LNCAP (cell line): ENCODE measurements at regions not wholly inside any gene's neighbourhood (a gene's known extent, or its start where the extent isn't known, plus 50 kb on each side); places are given as distances from the start of the nearest gene placed in this dataset.

Source experiments
- CTCF ChIP-seq: fragments of 450-650 bp; IDR thresholded peaks from 2 replicates; pipeline ENCODE4 v1.5.1; 2017; ENCODE audit warnings: mild to moderate bottlenecking

DNA sequence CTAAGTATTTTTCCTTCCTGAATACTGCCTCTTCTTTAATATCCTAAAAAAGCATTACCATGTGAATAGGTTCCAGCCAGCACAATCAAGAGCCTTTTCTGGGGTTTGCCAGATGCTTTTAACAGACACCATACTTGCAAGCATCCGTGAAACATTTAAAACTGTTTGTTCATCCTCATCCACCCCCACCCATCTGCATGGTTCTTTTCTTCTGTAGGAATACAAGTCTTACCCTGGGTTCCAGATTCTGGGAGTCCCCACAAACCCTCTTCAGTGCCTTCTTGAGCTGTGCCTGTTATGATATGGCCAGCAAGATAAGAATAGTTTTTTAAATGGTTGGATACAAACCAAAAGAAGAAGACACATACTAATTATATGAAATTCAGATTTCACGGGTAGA lies 354.9 kb upstream of the PLXNA2 start:
- no peak for TF ChIP-seq CTCF

- no peak for TF ChIP-seq CTCF
Measured at GRCh38 chr1:208600456-208601190, 356.4 kb upstream of the PLXNA2 start.

- no peak for TF ChIP-seq CTCF
Measured at GRCh38 chr1:208601561-208601960, 357.4 kb upstream of the PLXNA2 start.

- TF ChIP-seq CTCF: no peak
Measured at GRCh38 chr1:208603721-208604120, 359.5 kb upstream of the PLXNA2 start.

- TF ChIP-seq CTCF: no peak
Measured at GRCh38 chr1:208604295-208604694, 360.1 kb upstream of the PLXNA2 start.

DNA sequence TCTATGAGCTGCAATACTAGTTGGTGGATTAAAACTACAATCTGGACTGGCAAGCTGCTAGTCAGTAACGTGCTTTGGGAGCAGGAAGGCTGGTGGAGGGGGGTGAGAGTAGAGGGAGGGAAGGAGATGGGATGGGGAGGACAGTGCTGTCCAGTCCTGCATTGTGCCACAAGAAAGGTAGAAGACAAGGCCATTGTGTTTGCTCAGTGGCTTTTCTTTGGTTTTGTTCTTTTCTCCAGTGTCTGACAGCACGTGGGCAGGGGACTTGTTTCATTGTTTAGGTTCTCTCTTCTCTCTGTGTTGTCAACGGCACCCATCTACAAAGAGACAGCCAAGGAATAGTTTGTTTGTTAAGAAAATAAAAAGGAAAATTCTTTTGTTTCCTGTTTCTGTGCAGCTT lies 362.8 kb upstream of the PLXNA2 start:
- no peak for TF ChIP-seq CTCF

- no peak for TF ChIP-seq CTCF
Measured at GRCh38 chr1:208607616-208608015, 363.4 kb upstream of the PLXNA2 start.

DNA sequence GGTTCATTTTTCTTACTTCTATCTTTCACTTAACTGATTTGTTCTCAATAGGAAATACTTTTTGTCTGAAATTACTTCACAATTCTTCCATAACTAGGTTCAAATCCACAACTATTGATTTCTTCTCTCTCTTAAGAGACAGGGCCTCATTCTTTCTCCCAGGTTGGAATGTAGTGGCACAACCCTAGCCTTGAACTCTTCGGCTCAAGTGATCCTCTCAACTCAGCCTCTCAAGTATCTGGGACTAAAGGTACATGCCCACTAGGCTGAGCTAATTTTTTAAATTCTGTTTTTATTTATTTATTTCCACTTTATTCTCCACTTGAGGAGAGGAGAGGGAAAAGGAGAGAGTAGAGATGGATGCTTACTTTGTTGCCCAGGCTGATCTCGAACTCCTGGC lies 370.4 kb upstream of the PLXNA2 start:
- no peak for TF ChIP-seq CTCF
